Ishikawa (cell line): ENCODE measurements at regions not wholly inside any gene's neighbourhood (a gene's known extent, or its start where the extent isn't known, plus 50 kb on each side); places are given as distances from the start of the nearest gene placed in this dataset.

Source experiments
- CEBPB ChIP-seq: IDR thresholded peaks from 2 replicates; pipeline ENCODE4 v1.6.1; 2012
- FOXM1 ChIP-seq: IDR thresholded peaks from 2 replicates; pipeline ENCODE4 v1.6.1; 2012; ENCODE audit warnings: low read depth, borderline replicate concordance
- MAX ChIP-seq: IDR thresholded peaks from 2 replicates; pipeline ENCODE4 v1.6.1; 2012
- NFIC ChIP-seq: IDR thresholded peaks from 2 replicates; pipeline ENCODE4 v1.6.1; 2012
- REST ChIP-seq: IDR thresholded peaks from 2 replicates; pipeline ENCODE4 v1.6.1; 2012; ENCODE audit warnings: low read depth, mild to moderate bottlenecking
- TEAD4 ChIP-seq: IDR thresholded peaks from 2 replicates; pipeline ENCODE4 v1.6.1; 2012

GRCh38 chr3:112739252-112739965 is 98.5 kb upstream of the CCDC80 start:
- no peak for TF ChIP-seq MAX
- TF ChIP-seq NFIC: no peak
- no peak for TF ChIP-seq CEBPB
- no peak for TF ChIP-seq REST
- no peak for TF ChIP-seq FOXM1
- TF ChIP-seq TEAD4: no peak
